ENCODE measurements at regions not wholly inside any gene's neighbourhood (a gene's known extent, or its start where the extent isn't known, plus 50 kb on each side); places are given as distances from the start of the nearest gene placed in this dataset.

DNA sequence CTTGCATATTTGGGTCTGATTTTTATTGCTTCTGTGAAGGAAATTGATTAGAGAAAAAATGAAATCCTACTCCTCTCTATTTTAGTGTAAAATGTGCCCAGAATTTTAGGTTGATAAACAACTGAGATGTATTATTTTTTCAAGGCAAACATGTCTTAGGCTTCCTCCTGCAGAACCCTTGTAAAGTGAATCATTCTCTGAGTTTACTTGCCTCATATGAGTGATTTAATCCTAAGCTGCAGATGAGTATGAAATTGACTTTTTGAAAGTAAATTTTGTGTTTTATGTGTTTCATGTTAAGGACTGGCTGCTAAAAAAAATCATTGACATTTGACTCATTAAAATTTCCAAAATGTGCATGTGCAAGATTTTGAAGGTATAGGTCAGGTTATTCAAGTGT, 138.5 kb upstream of the PHACTR1 start:
- CTCF ChIA-PET = no interaction called here
- no peak for TF ChIP-seq CTCF (IDR thresholded peaks at IDR 0.05; ENCODE audit: unreplicated experiment)
- intact Hi-C loops (cut with micrococcal nuclease; ENCODE audit: unreplicated experiment) = no loop called here
- H3K9me3 Mint-ChIP-seq (ENCODE audit: low read depth, unreplicated experiment) = peaks cover 4% of the 10 kb centered on the region
- no peak for DNase-seq
- no peak overlapping the region for H3K4me3 Mint-ChIP-seq (ENCODE audit: low read depth, unreplicated experiment)
- no peaks in the 10 kb centered on the region for H3K27me3 Mint-ChIP-seq (ENCODE audit: unreplicated experiment)
- peaks cover 40% of the 10 kb centered on the region for H3K4me1 Mint-ChIP-seq (ENCODE audit: low read depth, unreplicated experiment)
- peaks cover 2% of the 10 kb centered on the region for H3K36me3 Mint-ChIP-seq (ENCODE audit: insufficient read depth, unreplicated experiment)
- no peak overlapping the region for H3K27ac Mint-ChIP-seq (ENCODE audit: unreplicated experiment)
- BruUV-seq (replicated peaks) = no TSS peak

DNA sequence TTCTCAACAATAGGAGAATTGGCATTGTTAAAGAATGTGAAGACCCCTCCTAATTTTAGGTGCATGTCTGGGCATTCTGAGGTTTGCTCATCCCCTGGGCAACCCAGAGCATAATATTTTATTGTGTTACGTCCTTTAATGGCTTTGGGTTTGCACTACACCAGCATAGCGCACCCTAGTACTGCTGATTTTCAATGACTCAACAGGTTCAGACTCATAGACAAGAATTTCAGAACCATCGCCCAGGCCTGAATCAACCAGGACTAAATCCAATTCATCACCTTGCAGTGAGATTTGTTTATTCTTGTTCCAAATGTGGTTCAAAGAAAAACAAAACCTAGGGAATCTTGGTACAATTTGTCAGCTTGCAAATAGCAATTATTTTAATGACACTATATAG, 137.8 kb upstream of the PHACTR1 start:
- no peaks in the 10 kb centered on the region for H3K27me3 Mint-ChIP-seq (ENCODE audit: unreplicated experiment)
- intact Hi-C loops (cut with micrococcal nuclease; ENCODE audit: unreplicated experiment) = no loop called here
- TF ChIP-seq CTCF (IDR thresholded peaks at IDR 0.05; ENCODE audit: unreplicated experiment) = no peak
- peaks cover 4% of the 10 kb centered on the region for H3K9me3 Mint-ChIP-seq (ENCODE audit: low read depth, unreplicated experiment)
- no TSS peak for BruUV-seq (replicated peaks)
- peaks cover 33% of the 10 kb centered on the region for H3K4me1 Mint-ChIP-seq (ENCODE audit: low read depth, unreplicated experiment)
- H3K4me3 Mint-ChIP-seq (ENCODE audit: low read depth, unreplicated experiment) = no peak overlapping the region
- no peak for DNase-seq
- no peaks in the 10 kb centered on the region for H3K36me3 Mint-ChIP-seq (ENCODE audit: insufficient read depth, unreplicated experiment)
- CTCF ChIA-PET = no interaction called here
- H3K27ac Mint-ChIP-seq (ENCODE audit: unreplicated experiment) = no peak overlapping the region

GRCh38 chr6:12580290-12580689, 136.3 kb upstream of the PHACTR1 start:
- H3K27me3 Mint-ChIP-seq (ENCODE audit: unreplicated experiment) = no peaks in the 10 kb centered on the region
- TF ChIP-seq CTCF (IDR thresholded peaks at IDR 0.05; ENCODE audit: unreplicated experiment) = no peak
- peaks cover 4% of the 10 kb centered on the region for H3K9me3 Mint-ChIP-seq (ENCODE audit: low read depth, unreplicated experiment)
- intact Hi-C loops (cut with micrococcal nuclease; ENCODE audit: unreplicated experiment) = no loop called here
- CTCF ChIA-PET = interaction anchor here (0.6 kb wide), 1 partner anchor 256 kb away, joined by 3 read pairs; no protein-coding TSS in a partner anchor
- H3K36me3 Mint-ChIP-seq (ENCODE audit: insufficient read depth, unreplicated experiment) = no peaks in the 10 kb centered on the region
- no peak overlapping the region for H3K4me3 Mint-ChIP-seq (ENCODE audit: low read depth, unreplicated experiment)
- no peak for DNase-seq
- no peak overlapping the region for H3K27ac Mint-ChIP-seq (ENCODE audit: unreplicated experiment)
- H3K4me1 Mint-ChIP-seq (ENCODE audit: low read depth, unreplicated experiment) = peaks cover 18% of the 10 kb centered on the region
- BruUV-seq (replicated peaks) = no TSS peak

GRCh38 chr6:12582421-12583110, 134.0 kb upstream of the PHACTR1 start:
- no peak overlapping the region for H3K27ac Mint-ChIP-seq (ENCODE audit: unreplicated experiment)
- no peaks in the 10 kb centered on the region for H3K27me3 Mint-ChIP-seq (ENCODE audit: unreplicated experiment)
- H3K9me3 Mint-ChIP-seq (ENCODE audit: low read depth, unreplicated experiment) = no peaks in the 10 kb centered on the region
- H3K36me3 Mint-ChIP-seq (ENCODE audit: insufficient read depth, unreplicated experiment) = no peaks in the 10 kb centered on the region
- no peak overlapping the region for H3K4me3 Mint-ChIP-seq (ENCODE audit: low read depth, unreplicated experiment)
- no peak for TF ChIP-seq CTCF (IDR thresholded peaks at IDR 0.05; ENCODE audit: unreplicated experiment)
- peaks cover 12% of the 10 kb centered on the region for H3K4me1 Mint-ChIP-seq (ENCODE audit: low read depth, unreplicated experiment)
- DNase-seq = no peak
- CTCF ChIA-PET = no interaction called here
- BruUV-seq (replicated peaks) = no TSS peak
- intact Hi-C loops (cut with micrococcal nuclease; ENCODE audit: unreplicated experiment) = no loop called here

Data from Calu3 (cell line).